PC-3 (cell line): ENCODE measurements at regions not wholly inside any gene's neighbourhood (a gene's known extent, or its start where the extent isn't known, plus 50 kb on each side); places are given as distances from the start of the nearest gene placed in this dataset.

Experiments
- ATAC-seq: fragments of 200-7000 bp; cut with Tn5 transposase; 2 replicates; pipeline ENCODE4 v1.9.1; 2020; ENCODE audit warnings: mild to moderate bottlenecking, moderate library complexity
- BruUV-seq: library from RNA; stranded (reverse); fragments of 400-500 nt; replicated peaks from 2 replicates; lab custom pipeline; 2021; lab: Mats Ljungman, UMichigan
- CTCF ChIA-PET: fragments of 300-600 bp; sonication (Branson Sonifier 250); formaldehyde crosslinking; loops from one replicate; lab custom pipeline; 2022; ENCODE audit warnings: antibody characterized with exemption; lab: Charles Lee
- POLR2A ChIA-PET: fragments of 300-600 bp; sonication (Branson Sonifier 250); formaldehyde crosslinking; loops from one replicate; lab custom pipeline; 2022; ENCODE audit warnings: antibody characterized with exemption; ENCODE audit not compliant: unreplicated experiment; lab: Charles Lee
- DNase-seq: peaks from one replicate; pipeline ENCODE4 v3.0.0-alpha.2; 2015
- H2AFZ ChIP-seq: fragments of 300-600 bp; sonication (generic); 2 replicates; pipeline ENCODE4 v1.6.0; 2016; ENCODE audit warnings: antibody characterized with exemption, low read length
- H3F3A ChIP-seq: fragments of 300-600 bp; sonication (generic); one replicate; pipeline ENCODE4 v1.6.0; 2017; ENCODE audit warnings: antibody characterized with exemption, low read length, control low read depth, mild to moderate bottlenecking; ENCODE audit not compliant: unreplicated experiment
- H3K27ac ChIP-seq: fragments of 300-600 bp; sonication (generic); 2 replicates; pipeline ENCODE4 v1.5.1; 2016; ENCODE audit warnings: mild to moderate bottlenecking, low read length
- H3K27me3 ChIP-seq: fragments of 300-600 bp; sonication (generic); 2 replicates; pipeline ENCODE4 v1.6.1; 2016; ENCODE audit warnings: low read length, mixed read lengths
- H3K36me3 ChIP-seq: fragments of 300-600 bp; sonication (generic); 2 replicates; pipeline ENCODE4 v1.6.1; 2016; ENCODE audit warnings: low read depth, mixed run types, low read length, mixed read lengths
- H3K4me1 ChIP-seq: fragments of 300-600 bp; sonication (generic); 2 replicates; pipeline ENCODE4 v1.5.1; 2016; ENCODE audit warnings: low read length; ENCODE audit not compliant: insufficient read depth
- H3K4me2 ChIP-seq: fragments of 300-600 bp; sonication (generic); 2 replicates; pipeline ENCODE4 v1.6.0; 2016; ENCODE audit warnings: low read length
- H3K4me3 ChIP-seq: fragments of 300-600 bp; sonication (generic); 2 replicates; pipeline ENCODE4 v1.5.1; 2016; ENCODE audit warnings: mild to moderate bottlenecking, low read length, mixed read lengths
- H3K79me2 ChIP-seq: fragments of 300-600 bp; sonication (generic); 2 replicates; pipeline ENCODE4 v1.6.1; 2017; ENCODE audit warnings: low read length, mixed read lengths
- H3K9ac ChIP-seq: fragments of 300-600 bp; sonication (generic); 2 replicates; pipeline ENCODE4 v1.6.0; 2016; ENCODE audit warnings: mild to moderate bottlenecking, low read length
- H3K9me2 ChIP-seq: fragments of 300-600 bp; sonication (generic); replicated peaks from 2 replicates; pipeline ENCODE4 v1.6.1; 2016; ENCODE audit warnings: mixed run types, low read length, mixed read lengths
- H3K9me3 ChIP-seq: fragments of 300-600 bp; sonication (generic); 2 replicates; pipeline ENCODE4 v1.6.1; 2016; ENCODE audit warnings: low read length, mixed read lengths
- H4K20me1 ChIP-seq: fragments of 300-600 bp; sonication (generic); 2 replicates; pipeline ENCODE4 v1.6.1; 2016; ENCODE audit warnings: low read length, mixed read lengths
- EZH2 ChIP-seq: fragments of 300-600 bp; sonication (generic); IDR thresholded peaks from one replicate; pipeline ENCODE4 v1.6.1; 2017; ENCODE audit warnings: antibody characterized with exemption, mild to moderate bottlenecking, low read length; ENCODE audit not compliant: unreplicated experiment
- EZH2phosphoT487 ChIP-seq: fragments of 300-600 bp; sonication (generic); IDR thresholded peaks from 2 replicates; pipeline ENCODE4 v1.6.1; 2018; ENCODE audit warnings: mild to moderate bottlenecking, antibody characterized with exemption, low read length, borderline replicate concordance
- intact Hi-C: fragments of 100-400 bp; cut with micrococcal nuclease; formaldehyde crosslinking; loops from 2 replicates; pipeline ENCODE4 v1.9.0; 2023
- TF ChIP-seq, protein P1 (sequence below): fragments of 300-600 bp; sonication (generic); conservative IDR thresholded peaks from 2 replicates; pipeline ENCODE4 v1.5.1; 2017; ENCODE audit warnings: antibody characterized with exemption, low read depth, mild to moderate bottlenecking, low read length

- DNase-seq (no peak), ATAC-seq (no peak)
- ChIA-PET CTCF (no interaction called here), POLR2A (no interaction called here)
- H3K9me2 ChIP-seq: no peaks in the 10 kb centered on the region
- H3K79me2 ChIP-seq: no peaks in the 10 kb centered on the region
- H2AFZ ChIP-seq: no peak overlapping the region
- peaks cover 17% of the 10 kb centered on the region for H3K4me1 ChIP-seq
- no peak overlapping the region for H3K9ac ChIP-seq
- H3K27me3 ChIP-seq: no peaks in the 10 kb centered on the region
- H3K4me2 ChIP-seq: no peak overlapping the region
- no peak overlapping the region for H3K4me3 ChIP-seq
- no peaks in the 10 kb centered on the region for H4K20me1 ChIP-seq
- BruUV-seq: no TSS peak
- H3K27ac ChIP-seq: no peak overlapping the region
- H3K9me3 ChIP-seq: no peaks in the 10 kb centered on the region
- no peaks in the 10 kb centered on the region for H3K36me3 ChIP-seq
- no peaks in the 10 kb centered on the region for H3F3A ChIP-seq
- intact Hi-C loops: no loop called here
- TF ChIP-seq EZH2: no peak
Measured at GRCh38 chr2:226275215-226275614, 524.4 kb downstream of the IRS1 start.

DNA sequence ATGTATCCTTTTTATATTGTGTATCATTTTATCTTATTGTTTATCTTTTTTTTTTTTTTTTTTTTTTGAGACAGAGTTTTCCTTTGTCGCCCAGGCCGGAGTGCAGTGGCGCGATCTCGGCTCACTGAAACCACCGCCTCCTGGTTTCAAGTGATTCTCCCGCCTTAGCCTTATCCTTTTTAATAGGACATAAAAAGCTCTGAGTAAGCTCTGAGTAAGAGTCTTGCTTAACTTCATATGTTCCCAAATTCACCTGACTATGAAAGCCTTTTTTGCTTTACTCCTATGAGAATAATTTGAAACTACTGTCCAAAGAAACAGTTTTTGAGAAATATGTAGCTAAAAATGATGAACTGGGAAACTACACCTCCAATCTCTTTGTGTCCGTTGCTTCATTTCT lies 525.5 kb downstream of the IRS1 start:
- ChIA-PET POLR2A (interaction anchor here (0.7 kb wide), 1 partner anchor 501 kb away, joined by 8 read pairs; no protein-coding TSS in a partner anchor), CTCF (interaction anchor here (0.7 kb wide), 1 partner anchor 526 kb away, joined by 3 read pairs; no protein-coding TSS in a partner anchor)
- Histone ChIP-seq H3F3A (no peaks in the 10 kb centered on the region), H3K4me2 (peak overlapping the region; percentile 43), H3K9me3 (no peaks in the 10 kb centered on the region), H3K27me3 (no peaks in the 10 kb centered on the region), H3K4me3 (peak overlapping the region; percentile 7; the same call in 1 of the 2 replicates), H3K79me2 (no peaks in the 10 kb centered on the region), H4K20me1 (no peaks in the 10 kb centered on the region), H3K36me3 (no peaks in the 10 kb centered on the region), H2AFZ (no peak overlapping the region), H3K9ac (no peak overlapping the region), H3K4me1 (peaks cover 17% of the 10 kb centered on the region), H3K9me2 (no peaks in the 10 kb centered on the region), H3K27ac (peak overlapping the region; percentile 68)
- intact Hi-C loops: loop anchor here (5.0 kb wide), 1 partner anchor 378 kb away; no protein-coding TSS in a partner anchor
- BruUV-seq: no TSS peak
- DNase-seq: peak; percentile 89
- ATAC-seq: peak; percentile 92
- TF ChIP-seq EZH2 (no peak), EZH2phosphoT487 (no peak)
- TF ChIP-seq, protein P1, sequence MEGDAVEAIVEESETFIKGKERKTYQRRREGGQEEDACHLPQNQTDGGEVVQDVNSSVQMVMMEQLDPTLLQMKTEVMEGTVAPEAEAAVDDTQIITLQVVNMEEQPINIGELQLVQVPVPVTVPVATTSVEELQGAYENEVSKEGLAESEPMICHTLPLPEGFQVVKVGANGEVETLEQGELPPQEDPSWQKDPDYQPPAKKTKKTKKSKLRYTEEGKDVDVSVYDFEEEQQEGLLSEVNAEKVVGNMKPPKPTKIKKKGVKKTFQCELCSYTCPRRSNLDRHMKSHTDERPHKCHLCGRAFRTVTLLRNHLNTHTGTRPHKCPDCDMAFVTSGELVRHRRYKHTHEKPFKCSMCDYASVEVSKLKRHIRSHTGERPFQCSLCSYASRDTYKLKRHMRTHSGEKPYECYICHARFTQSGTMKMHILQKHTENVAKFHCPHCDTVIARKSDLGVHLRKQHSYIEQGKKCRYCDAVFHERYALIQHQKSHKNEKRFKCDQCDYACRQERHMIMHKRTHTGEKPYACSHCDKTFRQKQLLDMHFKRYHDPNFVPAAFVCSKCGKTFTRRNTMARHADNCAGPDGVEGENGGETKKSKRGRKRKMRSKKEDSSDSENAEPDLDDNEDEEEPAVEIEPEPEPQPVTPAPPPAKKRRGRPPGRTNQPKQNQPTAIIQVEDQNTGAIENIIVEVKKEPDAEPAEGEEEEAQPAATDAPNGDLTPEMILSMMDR: no peak

GRCh38 chr2:226273440-226273839 lies 526.2 kb downstream of the IRS1 start:
- Histone ChIP-seq H3K79me2 (no peaks in the 10 kb centered on the region), H3K4me3 (no peak overlapping the region), H3K9ac (no peak overlapping the region), H2AFZ (no peak overlapping the region), H3K4me1 (peaks cover 17% of the 10 kb centered on the region), H3K9me2 (no peaks in the 10 kb centered on the region), H3K36me3 (no peaks in the 10 kb centered on the region), H3K27ac (peak overlapping the region; percentile 49), H3K27me3 (no peaks in the 10 kb centered on the region), H3F3A (no peaks in the 10 kb centered on the region), H3K4me2 (0 out of 2 replicates have a peak overlapping the region, but pooled peaks have one; percentile 8), H3K9me3 (no peaks in the 10 kb centered on the region), H4K20me1 (no peaks in the 10 kb centered on the region)
- DNase-seq: peak; percentile 11
- no peak for ATAC-seq
- intact Hi-C loops: loop anchor here (5.0 kb wide), 1 partner anchor 379 kb away; no protein-coding TSS in a partner anchor
- no TSS peak for BruUV-seq
- POLR2A ChIA-PET: no interaction called here
- TF ChIP-seq EZH2 (no peak), EZH2phosphoT487 (no peak)
- TF ChIP-seq, protein P1: no peak
- CTCF ChIA-PET: no interaction called here
